ENCODE measurements at regions not wholly inside any gene's neighbourhood (a gene's known extent, or its start where the extent isn't known, plus 50 kb on each side); places are given as distances from the start of the nearest gene placed in this dataset.

DNA sequence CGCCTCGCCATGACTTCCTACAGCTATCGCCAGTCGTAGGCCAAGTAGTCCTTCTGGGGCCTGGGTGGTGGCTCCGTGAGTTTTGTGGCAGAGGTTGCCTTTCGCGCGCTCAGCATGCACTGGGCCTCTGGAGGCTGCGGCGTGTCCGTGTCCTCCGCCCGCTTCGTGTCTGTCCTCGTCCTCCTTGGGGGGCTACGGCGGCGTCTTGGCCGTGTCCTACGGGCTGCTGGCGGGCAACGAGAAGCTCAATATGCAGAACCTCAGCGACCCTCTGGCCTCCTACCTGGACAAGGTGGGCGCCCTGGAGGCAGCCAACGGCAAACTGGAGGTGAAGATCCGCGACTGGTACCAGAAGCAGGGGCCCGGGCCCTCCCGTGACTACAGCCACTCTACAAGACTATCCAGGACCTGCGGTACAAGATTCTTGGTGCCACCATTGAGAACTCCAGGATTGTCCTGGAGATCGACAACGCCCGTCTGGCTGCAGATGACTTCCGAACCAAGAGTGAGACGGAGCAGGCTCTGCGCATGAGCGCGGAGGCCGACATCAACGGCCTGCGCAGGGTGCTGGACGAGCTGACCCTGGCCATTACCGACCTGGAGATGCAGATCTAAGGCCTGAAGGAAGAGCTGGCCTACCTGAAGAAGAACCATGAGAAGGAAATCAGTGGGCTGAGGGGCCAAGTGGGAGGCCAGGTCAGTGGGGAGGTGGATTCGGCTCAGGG, 296.3 kb downstream of the OGFRL1 start:
- Histone ChIP-seq H3K27ac (ENCODE audit: extremely low read depth, low read depth, low read length) (no peak overlapping the region), H3K4me1 (ENCODE audit: control insufficient read depth, insufficient read depth, low read length) (no peaks in the 10 kb centered on the region), H3K36me3 (ENCODE audit: control insufficient read depth in 2 of 2, insufficient read depth in 1 of 2, low read length in 2 of 2) (no peaks in the 10 kb centered on the region), H3K9me3 (ENCODE audit: control insufficient read depth, insufficient read depth, low read depth, low read length) (no peaks in the 10 kb centered on the region), H3K4me3 (ENCODE audit: low read depth, low read length) (no peak overlapping the region)
- TF ChIP-seq ZNF548 (tag by site-specific recombination; IDR thresholded peaks at IDR 0.05): no peak
- no peak for TF ChIP-seq ZFP69B (tag by site-specific recombination; IDR thresholded peaks at IDR 0.05)
- no peak for TF ChIP-seq ZBTB1 (tag by site-specific recombination; IDR thresholded peaks at IDR 0.05)
- TF ChIP-seq, protein P1, sequence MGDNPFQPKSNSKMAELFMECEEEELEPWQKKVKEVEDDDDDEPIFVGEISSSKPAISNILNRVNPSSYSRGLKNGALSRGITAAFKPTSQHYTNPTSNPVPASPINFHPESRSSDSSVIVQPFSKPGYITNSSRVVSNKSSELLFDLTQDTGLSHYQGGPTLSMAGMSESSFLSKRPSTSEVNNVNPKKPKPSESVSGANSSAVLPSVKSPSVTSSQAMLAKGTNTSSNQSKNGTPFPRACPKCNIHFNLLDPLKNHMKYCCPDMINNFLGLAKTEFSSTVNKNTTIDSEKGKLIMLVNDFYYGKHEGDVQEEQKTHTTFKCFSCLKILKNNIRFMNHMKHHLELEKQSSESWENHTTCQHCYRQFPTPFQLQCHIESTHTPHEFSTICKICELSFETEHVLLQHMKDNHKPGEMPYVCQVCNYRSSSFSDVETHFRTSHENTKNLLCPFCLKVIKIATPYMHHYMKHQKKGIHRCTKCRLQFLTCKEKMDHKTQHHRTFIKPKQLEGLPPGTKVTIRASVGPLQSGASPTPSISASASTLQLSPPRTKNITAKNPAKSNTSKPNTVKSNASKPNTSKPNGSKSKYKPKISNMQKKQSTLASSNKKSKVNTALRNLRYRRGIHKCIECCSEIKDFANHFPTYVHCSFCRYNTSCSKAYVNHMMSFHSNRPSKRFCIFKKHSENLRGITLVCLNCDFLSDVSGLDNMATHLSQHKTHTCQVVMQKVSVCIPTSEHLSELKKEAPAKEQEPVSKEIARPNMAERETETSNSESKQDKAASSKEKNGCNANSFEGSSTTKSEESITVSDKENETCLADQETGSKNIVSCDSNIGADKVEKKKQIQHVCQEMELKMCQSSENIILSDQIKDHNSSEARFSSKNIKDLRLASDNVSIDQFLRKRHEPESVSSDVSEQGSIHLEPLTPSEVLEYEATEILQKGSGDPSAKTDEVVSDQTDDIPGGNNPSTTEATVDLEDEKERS (tag by site-specific recombination; IDR thresholded peaks at IDR 0.05): no peak
- TF ChIP-seq ZNF660 (tag by site-specific recombination; IDR thresholded peaks at IDR 0.05): no peak
- ChIA-PET POLR2A (no interaction called here), CTCF (interaction anchor here (0.6 kb wide), 1 partner anchor 51 kb away, joined by 4 read pairs; no protein-coding TSS in a partner anchor)

DNA sequence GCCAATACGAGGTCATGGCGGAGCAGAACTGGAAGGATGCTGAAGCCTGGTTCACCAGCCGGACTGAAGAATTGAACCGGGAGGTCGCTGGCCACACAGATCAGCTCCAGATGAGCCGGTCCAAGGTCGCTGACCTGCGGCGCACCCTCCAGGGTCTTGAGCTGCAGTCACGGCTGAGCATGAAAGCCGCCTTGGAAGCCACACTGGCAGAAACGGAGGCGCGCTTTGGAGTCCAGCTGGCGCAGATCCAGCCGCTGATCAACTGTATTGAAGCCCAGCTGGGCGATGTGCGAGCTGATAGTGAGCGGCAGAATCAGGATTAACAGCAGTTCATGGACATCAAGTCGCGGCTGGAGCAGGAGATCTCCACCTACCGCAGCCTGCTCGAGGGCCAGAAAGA, 296.9 kb downstream of the OGFRL1 start:
- POLR2A ChIA-PET: no interaction called here
- Histone ChIP-seq H3K36me3 (ENCODE audit: control insufficient read depth in 2 of 2, insufficient read depth in 1 of 2, low read length in 2 of 2) (no peaks in the 10 kb centered on the region), H3K4me1 (ENCODE audit: control insufficient read depth, insufficient read depth, low read length) (no peaks in the 10 kb centered on the region), H3K27ac (ENCODE audit: extremely low read depth, low read depth, low read length) (no peak overlapping the region), H3K9me3 (ENCODE audit: control insufficient read depth, insufficient read depth, low read depth, low read length) (no peaks in the 10 kb centered on the region), H3K4me3 (ENCODE audit: low read depth, low read length) (no peak overlapping the region)
- TF ChIP-seq ZNF423 (tag by site-specific recombination; IDR thresholded peaks at IDR 0.05) (no peak), ZNF302 (tag by site-specific recombination; IDR thresholded peaks at IDR 0.05; ENCODE audit: low read depth) (no peak), FEZF1 (tag by site-specific recombination; IDR thresholded peaks at IDR 0.05) (no peak), ZNF677 (tag by site-specific recombination; IDR thresholded peaks at IDR 0.05) (no peak), ZNF133 (tag by site-specific recombination; IDR thresholded peaks at IDR 0.05) (no peak), ZNF146 (tag by site-specific recombination; IDR thresholded peaks at IDR 0.05) (no peak), ZNF426 (tag by site-specific recombination; IDR thresholded peaks at IDR 0.05) (no peak), ZNF366 (tag by site-specific recombination; conservative IDR thresholded peaks at IDR 0.05) (no peak), ZBTB17 (tag by site-specific recombination; IDR thresholded peaks at IDR 0.05) (no peak), ZNF114 (tag by site-specific recombination; IDR thresholded peaks at IDR 0.05) (no peak), ZNF776 (tag by site-specific recombination; IDR thresholded peaks at IDR 0.05; ENCODE audit: borderline replicate concordance) (no peak), ZNF202 (tag by site-specific recombination; IDR thresholded peaks at IDR 0.05; ENCODE audit: borderline replicate concordance) (no peak)
- CTCF ChIA-PET: no interaction called here

DNA sequence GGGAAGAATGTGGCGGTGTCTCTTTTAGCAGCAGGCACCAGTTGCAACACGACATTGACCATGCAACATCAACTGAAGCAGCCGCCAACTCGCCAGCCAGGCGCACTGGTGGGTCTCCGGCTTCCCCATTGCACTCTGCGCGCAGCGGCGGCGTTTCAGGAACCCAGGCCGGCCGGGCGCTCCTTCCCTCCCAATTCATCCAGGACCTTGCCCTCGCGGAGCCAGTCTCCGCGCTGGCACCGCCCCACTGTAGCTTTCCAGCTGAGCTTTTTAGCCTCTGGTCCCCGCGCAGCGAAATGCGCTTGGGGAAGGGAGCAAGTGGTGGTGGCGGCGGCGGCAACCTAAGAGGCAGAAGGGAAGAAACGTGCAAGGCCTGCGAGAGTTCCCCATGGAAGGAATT, 297.9 kb upstream of the RIMS1 start:
- ChIA-PET POLR2A (no interaction called here), CTCF (no interaction called here)
- H3K27ac ChIP-seq (ENCODE audit: extremely low read depth, low read depth, low read length): no peak overlapping the region
- H3K4me3 ChIP-seq (ENCODE audit: low read depth, low read length): no peak overlapping the region
- no peaks in the 10 kb centered on the region for H3K4me1 ChIP-seq (ENCODE audit: control insufficient read depth, insufficient read depth, low read length)
- no peaks in the 10 kb centered on the region for H3K9me3 ChIP-seq (ENCODE audit: control insufficient read depth, insufficient read depth, low read depth, low read length)
- TF ChIP-seq ZNF19 (tag by site-specific recombination; IDR thresholded peaks at IDR 0.05; ENCODE audit: low read depth) (no peak), ZBTB8A (tag by site-specific recombination; IDR thresholded peaks at IDR 0.05) (no peak), ZNF677 (tag by site-specific recombination; IDR thresholded peaks at IDR 0.05) (no peak), ZNF23 (tag by site-specific recombination; IDR thresholded peaks at IDR 0.05; ENCODE audit: borderline replicate concordance) (no peak), ZNF791 (tag by site-specific recombination; IDR thresholded peaks at IDR 0.05) (no peak), BCL11A (tag by site-specific recombination; IDR thresholded peaks at IDR 0.05; ENCODE audit: low read depth) (no peak), KLF1 (tag by site-specific recombination; IDR thresholded peaks at IDR 0.05) (no peak), YY2 (tag by site-specific recombination; IDR thresholded peaks at IDR 0.05) (no peak), ZNF133 (tag by site-specific recombination; IDR thresholded peaks at IDR 0.05) (no peak), ZNF423 (tag by site-specific recombination; IDR thresholded peaks at IDR 0.05) (no peak), ZNF239 (tag by site-specific recombination; IDR thresholded peaks at IDR 0.05) (no peak), ZBTB20 (tag by site-specific recombination; IDR thresholded peaks at IDR 0.05) (no peak), ZNF843 (tag by site-specific recombination; IDR thresholded peaks at IDR 0.05) (no peak), ZBTB1 (tag by site-specific recombination; IDR thresholded peaks at IDR 0.05) (no peak)
- TF ChIP-seq, protein P2, sequence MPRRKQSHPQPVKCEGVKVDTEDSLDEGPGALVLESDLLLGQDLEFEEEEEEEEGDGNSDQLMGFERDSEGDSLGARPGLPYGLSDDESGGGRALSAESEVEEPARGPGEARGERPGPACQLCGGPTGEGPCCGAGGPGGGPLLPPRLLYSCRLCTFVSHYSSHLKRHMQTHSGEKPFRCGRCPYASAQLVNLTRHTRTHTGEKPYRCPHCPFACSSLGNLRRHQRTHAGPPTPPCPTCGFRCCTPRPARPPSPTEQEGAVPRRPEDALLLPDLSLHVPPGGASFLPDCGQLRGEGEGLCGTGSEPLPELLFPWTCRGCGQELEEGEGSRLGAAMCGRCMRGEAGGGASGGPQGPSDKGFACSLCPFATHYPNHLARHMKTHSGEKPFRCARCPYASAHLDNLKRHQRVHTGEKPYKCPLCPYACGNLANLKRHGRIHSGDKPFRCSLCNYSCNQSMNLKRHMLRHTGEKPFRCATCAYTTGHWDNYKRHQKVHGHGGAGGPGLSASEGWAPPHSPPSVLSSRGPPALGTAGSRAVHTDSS (tag by site-specific recombination; IDR thresholded peaks at IDR 0.05): no peak
- no peaks in the 10 kb centered on the region for H3K36me3 ChIP-seq (ENCODE audit: control insufficient read depth in 2 of 2, insufficient read depth in 1 of 2, low read length in 2 of 2)
